NCI-H446 (cell line): ENCODE measurements at regions not wholly inside any gene's neighbourhood (a gene's known extent, or its start where the extent isn't known, plus 50 kb on each side); places are given as distances from the start of the nearest gene placed in this dataset.
"Not testable (repeated sequence)": the region's sequence is repeated elsewhere in the genome, so short reads cannot be mapped to it uniquely, and the experiment has no call there.

Experiments used
- DNase-seq, 2 experiments: peaks; one replicate each; lab custom pipeline; 2025; lab: John Stamatoyannopoulos, UW

- DNase-seq = no peak
Measured at GRCh38 chr2:144011553-144011952, 508.4 kb downstream of the ZEB2 start.

DNA sequence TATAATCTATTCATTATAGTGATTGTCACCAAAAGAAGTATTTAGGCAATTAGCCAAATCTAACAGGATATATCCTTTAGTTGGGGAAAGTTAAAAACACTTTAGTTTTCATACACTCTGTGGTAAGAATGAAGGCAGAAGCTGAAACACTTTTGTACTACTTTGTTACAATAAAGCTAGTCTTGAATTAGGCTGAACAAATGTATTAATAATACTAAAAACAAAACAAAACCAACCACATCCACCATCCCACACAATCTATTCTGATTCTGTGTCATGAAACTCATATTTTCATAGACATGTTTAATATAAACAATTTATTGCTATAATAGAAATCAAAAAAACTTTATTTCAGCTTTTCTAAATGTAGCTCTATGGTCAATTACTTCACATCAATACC is 508.8 kb downstream of the ZEB2 start:
- no peak for DNase-seq

DNA sequence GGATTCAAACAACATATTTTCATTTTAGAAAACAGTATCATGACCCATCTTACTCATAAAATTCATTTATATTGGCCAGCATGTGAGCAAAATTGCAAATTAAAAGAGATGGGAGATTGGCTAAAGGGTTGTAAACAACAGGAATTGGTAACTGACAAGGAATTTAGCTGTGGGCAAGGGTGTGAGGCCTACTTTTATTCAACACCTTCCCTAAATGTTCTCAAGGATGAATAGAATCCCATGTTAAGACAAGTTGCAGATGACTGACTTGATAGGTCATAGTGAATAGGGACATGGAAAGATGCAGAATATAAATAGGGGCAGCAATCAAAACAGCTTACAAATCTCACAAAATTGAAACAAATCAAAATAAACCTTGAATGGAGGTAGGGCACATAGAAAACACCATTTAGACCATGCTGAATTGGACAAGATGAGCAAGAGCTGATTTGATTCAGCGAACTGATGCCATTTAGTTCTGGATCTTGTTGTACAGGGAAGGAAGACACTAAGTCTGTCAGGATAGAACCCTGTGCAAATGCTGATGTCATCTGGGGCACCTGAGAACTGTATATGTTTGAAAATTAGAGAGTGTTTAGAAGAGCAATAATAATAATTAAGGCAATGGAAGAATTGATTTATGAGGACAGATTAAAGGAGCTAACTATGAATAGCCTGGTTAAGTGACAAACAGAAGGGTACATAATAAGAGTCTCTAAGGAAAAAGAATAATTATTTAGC is 509.7 kb downstream of the ZEB2 start:
- DNase-seq = no peak

DNA sequence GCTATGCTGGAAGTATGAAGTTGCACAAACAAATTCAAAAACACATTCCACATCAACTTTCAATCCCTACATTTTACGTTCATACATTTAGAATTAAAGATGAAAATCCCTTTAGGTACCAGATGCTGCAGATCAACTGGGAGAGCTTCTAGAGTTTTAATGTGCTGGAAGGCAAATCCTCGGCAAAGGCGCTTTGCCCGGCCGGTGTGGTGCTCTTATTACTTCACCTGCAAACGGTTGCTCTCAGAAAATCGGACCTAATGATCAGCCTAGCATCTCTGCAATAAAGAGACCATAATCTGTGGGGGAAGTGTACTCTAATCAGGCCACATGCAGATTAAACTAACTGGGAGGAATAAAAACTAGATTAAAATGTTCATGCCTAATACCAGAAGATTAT is 513.8 kb downstream of the ZEB2 start:
- no peak for DNase-seq

DNA sequence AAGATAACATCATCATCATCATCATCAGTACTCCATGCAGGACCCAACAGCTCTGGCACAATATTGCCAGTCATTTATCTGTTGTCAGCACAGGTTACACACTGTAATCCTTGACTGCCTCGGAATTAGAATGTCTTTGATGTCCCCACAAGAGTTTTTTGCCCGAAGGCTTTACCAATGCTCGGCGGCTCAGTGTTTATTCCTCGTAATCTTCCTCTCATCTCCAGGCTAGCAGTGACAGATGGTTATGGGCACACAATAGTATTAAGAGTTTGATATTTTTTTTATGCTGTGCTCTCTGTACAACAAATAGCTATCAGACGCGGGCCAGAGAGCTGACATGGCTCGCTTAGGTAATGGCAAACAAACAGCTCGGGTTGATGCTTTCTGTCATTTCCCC is 515.2 kb downstream of the ZEB2 start:
- no peak for DNase-seq

GRCh38 chr2:144003460-144004075 is 516.4 kb downstream of the ZEB2 start:
- DNase-seq = no peak

- DNase-seq = no peak
Measured at GRCh38 chr2:143996974-143997373, 522.9 kb downstream of the ZEB2 start.

GRCh38 chr2:143994961-143995360 is 525.0 kb downstream of the ZEB2 start:
- DNase-seq = no peak

DNA sequence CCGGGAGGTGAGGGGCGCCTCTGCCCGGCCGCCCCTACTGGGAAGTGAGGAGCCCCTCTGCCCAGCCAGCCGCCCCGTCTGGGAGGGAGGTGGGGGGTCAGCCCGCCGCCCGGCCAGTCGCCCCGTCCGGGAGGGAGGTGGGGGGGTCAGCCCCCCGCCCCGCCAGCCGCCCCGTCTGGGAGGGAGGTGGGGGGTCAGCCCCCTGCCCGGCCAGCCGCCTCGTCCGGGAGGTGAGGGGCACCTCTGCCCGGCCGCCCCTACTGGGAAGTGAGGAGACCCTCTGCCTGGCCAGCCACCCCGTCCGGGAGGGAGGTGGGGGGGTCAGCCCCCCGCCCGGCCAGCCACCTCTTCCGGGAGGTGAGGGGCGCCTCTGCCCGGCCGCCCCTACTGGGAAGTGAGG is 528.3 kb downstream of the ZEB2 start:
- not testable (repeated sequence) for DNase-seq

DNA sequence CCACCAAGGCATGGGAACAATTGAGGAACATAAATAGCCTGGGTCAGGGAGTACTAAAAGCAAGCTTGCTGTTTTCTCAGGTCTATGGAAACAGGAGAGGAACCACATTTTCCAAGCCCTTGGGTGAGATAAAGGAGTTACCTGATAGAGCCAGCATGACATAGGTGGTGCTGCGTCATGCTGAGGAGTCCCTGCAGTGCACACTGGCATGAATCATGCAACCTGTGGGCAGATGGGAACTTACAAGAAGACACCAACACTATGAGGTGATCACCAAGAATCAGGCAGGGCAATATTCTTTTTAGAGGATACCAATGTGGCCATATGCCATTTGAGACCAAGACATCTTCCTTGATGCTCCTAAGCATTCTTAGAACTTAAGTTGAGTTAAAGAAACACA is 531.8 kb downstream of the ZEB2 start:
- DNase-seq = no peak

DNA sequence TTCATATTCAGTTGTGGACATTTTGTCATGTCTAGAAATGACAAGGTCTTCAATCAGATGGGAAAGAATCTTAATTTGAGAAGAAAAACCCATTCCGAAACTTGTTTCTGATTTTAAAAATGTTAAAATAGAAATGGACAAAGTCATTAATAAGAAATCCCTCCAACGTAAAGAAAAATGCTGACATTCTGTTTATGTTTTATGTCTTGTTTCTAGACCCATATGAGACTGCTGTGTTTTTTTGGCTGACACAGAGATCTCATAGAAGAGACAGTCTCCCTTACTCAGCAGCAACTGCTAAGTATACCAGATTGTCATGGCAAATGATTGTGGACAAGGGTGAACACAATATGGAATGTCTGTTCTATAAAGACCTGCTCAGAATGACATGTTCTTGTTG is 538.5 kb downstream of the ZEB2 start:
- no peak for DNase-seq

DNA sequence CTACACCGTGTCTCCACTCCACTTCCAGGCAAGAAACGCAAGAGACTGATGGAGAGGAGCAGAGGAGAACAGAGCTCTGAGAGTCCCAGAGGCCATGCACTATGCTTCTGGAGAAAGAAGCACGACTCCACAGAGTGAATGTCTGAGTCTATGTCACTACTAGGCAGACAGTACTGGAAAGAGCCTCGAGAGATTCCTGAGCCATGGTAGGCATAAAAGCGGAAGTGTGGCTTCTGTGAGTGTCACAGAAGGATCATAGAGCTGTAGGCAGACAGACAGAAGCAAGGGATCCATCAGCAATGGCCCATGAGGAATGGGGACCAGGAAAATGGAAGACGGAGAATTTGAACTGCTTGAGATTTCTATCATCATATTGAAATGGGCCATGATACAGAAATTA is 542.6 kb downstream of the ZEB2 start:
- DNase-seq = no peak

- DNase-seq = no peak
Measured at GRCh38 chr2:143975216-143975615, 544.7 kb downstream of the ZEB2 start.

GRCh38 chr2:143974262-143974661 is 545.7 kb downstream of the ZEB2 start:
- DNase-seq = no peak

GRCh38 chr2:143968860-143969259 is 551.1 kb downstream of the ZEB2 start:
- no peak for DNase-seq

- no peak for DNase-seq
Measured at GRCh38 chr2:143968360-143968759, 551.6 kb downstream of the ZEB2 start.

GRCh38 chr2:143965493-143966164 is 554.3 kb downstream of the ZEB2 start:
- no peak for DNase-seq

DNA sequence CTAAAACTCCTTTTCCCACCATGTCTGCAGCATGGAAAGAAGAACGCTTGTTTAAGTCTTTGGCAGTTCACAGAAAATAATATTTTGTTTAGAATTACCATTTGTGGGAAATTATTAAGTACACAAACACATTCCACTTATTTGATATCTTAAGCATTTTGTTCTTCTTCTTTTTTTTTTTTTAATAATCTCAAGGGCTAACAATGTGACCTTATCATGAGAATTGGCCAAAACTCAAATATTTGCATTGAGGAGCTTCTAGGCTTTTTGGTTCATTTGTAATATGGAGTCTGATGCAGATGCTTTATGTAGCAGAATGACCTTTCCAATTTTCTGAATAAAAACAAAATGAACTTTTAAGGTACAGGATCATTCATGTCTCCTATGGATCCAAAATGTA is 555.0 kb downstream of the ZEB2 start:
- DNase-seq = no peak

DNA sequence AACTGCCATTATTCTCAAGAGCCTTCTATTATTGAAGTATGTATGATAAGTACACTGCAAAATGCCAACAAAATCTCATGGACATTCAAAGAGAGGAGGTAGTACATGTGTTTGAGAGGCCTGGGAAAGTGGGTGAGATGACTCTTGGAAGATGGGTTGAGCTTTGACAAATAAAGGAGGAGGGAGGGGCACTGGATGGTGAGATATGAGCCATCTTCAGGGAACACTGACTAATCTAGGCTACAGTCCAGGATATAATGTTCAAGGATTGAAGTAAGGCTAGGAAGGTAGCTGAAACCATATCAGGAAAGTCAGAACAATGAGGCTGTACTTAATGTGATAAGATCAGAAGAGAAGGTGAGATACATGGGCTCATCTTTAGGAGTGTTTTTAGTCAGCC is 559.7 kb downstream of the ZEB2 start:
- no peak for DNase-seq

DNA sequence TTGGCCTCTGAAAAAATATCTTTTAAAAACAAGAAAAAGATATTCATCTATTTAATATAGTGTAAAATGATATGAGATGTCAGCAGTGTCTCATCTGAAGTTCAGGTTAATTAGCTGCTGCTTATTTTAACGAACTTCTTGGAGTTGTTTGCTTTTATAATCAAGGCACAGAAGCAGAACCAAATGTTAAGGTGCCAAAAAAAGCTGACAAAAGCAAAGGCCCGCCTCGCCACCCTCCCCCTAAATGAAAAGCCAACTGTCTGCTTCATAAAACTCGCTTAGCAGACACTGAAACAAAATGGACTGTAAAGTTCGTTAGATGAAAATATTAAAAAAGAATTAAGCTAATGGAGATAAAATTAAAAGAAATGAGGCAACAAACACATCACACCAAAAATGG is 562.6 kb downstream of the ZEB2 start:
- peak in 1 of 2 experiments; percentile 69 for DNase-seq

GRCh38 chr2:143955401-143956065 is 564.4 kb downstream of the ZEB2 start:
- peak; percentile 57 to 71 for DNase-seq

- no peak for DNase-seq
Measured at GRCh38 chr2:143954844-143955243, 565.1 kb downstream of the ZEB2 start.

DNA sequence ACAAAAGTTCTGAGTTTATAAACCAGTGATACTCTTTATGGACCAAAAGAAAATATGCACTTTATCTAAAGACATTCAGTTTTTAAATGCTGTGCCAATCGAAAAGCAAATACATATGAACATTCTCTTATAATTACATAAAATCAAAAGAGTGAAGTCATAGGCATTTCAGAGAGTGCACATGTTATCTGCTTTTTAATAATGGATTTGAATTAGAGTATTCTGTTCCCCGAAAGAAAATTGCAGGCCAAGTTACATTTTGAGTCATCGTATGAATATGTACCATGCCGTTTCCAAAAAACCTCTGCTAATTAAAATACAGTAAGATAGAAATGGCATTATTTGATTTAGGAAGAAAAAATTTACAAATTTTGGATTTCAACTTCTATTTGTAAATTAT is 565.7 kb downstream of the ZEB2 start:
- DNase-seq = peak in 1 of 2 experiments; percentile 33
